Suprapubic skin (tissue), 4 donors: ENCODE measurements at regions not wholly inside any gene's neighbourhood (a gene's known extent, or its start where the extent isn't known, plus 50 kb on each side); places are given as distances from the start of the nearest gene placed in this dataset.

Experiments
- DNase-seq, 2 donors: peaks; one replicate each; pipeline ENCODE4 v3.0.0-alpha.2; 2019; ENCODE audit warnings: low spot score in 2 of 2
- H3K27ac ChIP-seq: fragments of 200-600 bp; sonication (generic); one replicate; pipeline ENCODE4 v1.5.1; 2019
- H3K27me3 ChIP-seq: fragments of 200-600 bp; sonication (generic); one replicate; pipeline ENCODE4 v1.5.1; 2019
- H3K36me3 ChIP-seq: fragments of 200-600 bp; sonication (generic); one replicate; pipeline ENCODE4 v1.5.1; 2019
- H3K4me1 ChIP-seq: fragments of 200-600 bp; sonication (generic); one replicate; pipeline ENCODE4 v1.5.1; 2019
- H3K4me3 ChIP-seq: fragments of 200-600 bp; sonication (generic); one replicate; pipeline ENCODE4 v1.5.1; 2019; ENCODE audit warnings: mild to moderate bottlenecking
- H3K9me3 ChIP-seq: fragments of 200-600 bp; sonication (generic); one replicate; pipeline ENCODE4 v1.5.1; 2019
- EP300 ChIP-seq: sonication (generic); formaldehyde crosslinking; IDR thresholded peaks from one replicate; pipeline ENCODE4 v1.6.1; 2017; ENCODE audit warnings: antibody characterized with exemption
- POLR2A ChIP-seq, 2 donors: fragments of 450-650 bp; IDR thresholded peaks; one replicate each; pipeline ENCODE4 v1.6.1; 2017; ENCODE audit warnings: antibody characterized with exemption in 2 of 2, mild to moderate bottlenecking in 2 of 2, moderate library complexity in 2 of 2
- POLR2AphosphoS5 ChIP-seq, 3 donors: sonication (generic); formaldehyde crosslinking; IDR thresholded peaks; one replicate each; pipeline ENCODE4 v1.6.1; 2017; ENCODE audit warnings: antibody characterized with exemption in 3 of 3
- WGBS: methylation state at CpG from one replicate; pipeline ENCODE4 v1.1.5; 2018; 5-methylcytosine and 5-hydroxymethylcytosine counted together
- TF ChIP-seq, protein P1 (sequence below), 2 donors: fragments of 200-600 bp in 1 of 2; fragments of 450-650 bp in 1 of 2; sonication (generic) in 1 of 2; IDR thresholded peaks; one replicate each; pipeline ENCODE4 v1.5.1; 2016 to 2019; ENCODE audit warnings: antibody characterized with exemption in 2 of 2, mild to moderate bottlenecking in 1 of 2, moderate library complexity in 1 of 2

- H3K4me3 ChIP-seq = no peak overlapping the region
- no peaks in the 10 kb centered on the region for H3K36me3 ChIP-seq
- H3K27me3 ChIP-seq = no peaks in the 10 kb centered on the region
- 72% methylated on average over 5 of the region's 5 CpGs for WGBS
- H3K9me3 ChIP-seq = no peaks in the 10 kb centered on the region
- no peaks in the 10 kb centered on the region for H3K4me1 ChIP-seq
- DNase-seq = no peak
- no peak for TF ChIP-seq POLR2A (IDR thresholded peaks at IDR 0.05)
- no peak overlapping the region for H3K27ac ChIP-seq
These were observed 455.4 kb upstream of the CNTN5 start for GRCh38 chr11:98565311-98565710.

- no peak for DNase-seq
- H3K4me3 ChIP-seq = no peak overlapping the region
- TF ChIP-seq, protein P1, sequence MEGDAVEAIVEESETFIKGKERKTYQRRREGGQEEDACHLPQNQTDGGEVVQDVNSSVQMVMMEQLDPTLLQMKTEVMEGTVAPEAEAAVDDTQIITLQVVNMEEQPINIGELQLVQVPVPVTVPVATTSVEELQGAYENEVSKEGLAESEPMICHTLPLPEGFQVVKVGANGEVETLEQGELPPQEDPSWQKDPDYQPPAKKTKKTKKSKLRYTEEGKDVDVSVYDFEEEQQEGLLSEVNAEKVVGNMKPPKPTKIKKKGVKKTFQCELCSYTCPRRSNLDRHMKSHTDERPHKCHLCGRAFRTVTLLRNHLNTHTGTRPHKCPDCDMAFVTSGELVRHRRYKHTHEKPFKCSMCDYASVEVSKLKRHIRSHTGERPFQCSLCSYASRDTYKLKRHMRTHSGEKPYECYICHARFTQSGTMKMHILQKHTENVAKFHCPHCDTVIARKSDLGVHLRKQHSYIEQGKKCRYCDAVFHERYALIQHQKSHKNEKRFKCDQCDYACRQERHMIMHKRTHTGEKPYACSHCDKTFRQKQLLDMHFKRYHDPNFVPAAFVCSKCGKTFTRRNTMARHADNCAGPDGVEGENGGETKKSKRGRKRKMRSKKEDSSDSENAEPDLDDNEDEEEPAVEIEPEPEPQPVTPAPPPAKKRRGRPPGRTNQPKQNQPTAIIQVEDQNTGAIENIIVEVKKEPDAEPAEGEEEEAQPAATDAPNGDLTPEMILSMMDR (IDR thresholded peaks at IDR 0.05) = no peak
- no peaks in the 10 kb centered on the region for H3K9me3 ChIP-seq
- H3K27ac ChIP-seq = no peak overlapping the region
- no peaks in the 10 kb centered on the region for H3K4me1 ChIP-seq
- 89% methylated on average over 25 of the region's 25 CpGs for WGBS
- no peaks in the 10 kb centered on the region for H3K36me3 ChIP-seq
- H3K27me3 ChIP-seq = no peaks in the 10 kb centered on the region
These were observed 453.8 kb upstream of the CNTN5 start for GRCh38 chr11:98566978-98567377.

GRCh38 chr11:98568013-98568412 lies 452.7 kb upstream of the CNTN5 start:
- Histone ChIP-seq H3K4me1 (no peaks in the 10 kb centered on the region), H3K4me3 (no peak overlapping the region), H3K9me3 (no peaks in the 10 kb centered on the region), H3K27ac (no peak overlapping the region), H3K27me3 (no peaks in the 10 kb centered on the region), H3K36me3 (no peaks in the 10 kb centered on the region)
- WGBS = 14% methylated on average over 2 of the region's 2 CpGs
- no peak for DNase-seq
- TF ChIP-seq EP300 = no peak
- no peak for TF ChIP-seq POLR2AphosphoS5 (IDR thresholded peaks at IDR 0.05)
- no peak for TF ChIP-seq POLR2A (IDR thresholded peaks at IDR 0.05)
- TF ChIP-seq, protein P1 (IDR thresholded peaks at IDR 0.05) = no peak

GRCh38 chr11:98572941-98573340 lies 447.8 kb upstream of the CNTN5 start:
- H3K9me3 ChIP-seq = no peaks in the 10 kb centered on the region
- H3K27ac ChIP-seq = no peak overlapping the region
- no peaks in the 10 kb centered on the region for H3K36me3 ChIP-seq
- no peak for DNase-seq
- H3K4me1 ChIP-seq = no peaks in the 10 kb centered on the region
- no peak for TF ChIP-seq POLR2AphosphoS5 (IDR thresholded peaks at IDR 0.05)
- TF ChIP-seq EP300 = no peak
- TF ChIP-seq POLR2A (IDR thresholded peaks at IDR 0.05) = no peak
- TF ChIP-seq, protein P1 (IDR thresholded peaks at IDR 0.05) = no peak
- WGBS = 26% methylated on average over 1 of the region's 1 CpG
- no peak overlapping the region for H3K4me3 ChIP-seq
- H3K27me3 ChIP-seq = no peaks in the 10 kb centered on the region

GRCh38 chr11:98587884-98588283 lies 432.9 kb upstream of the CNTN5 start:
- no peak for DNase-seq
- Histone ChIP-seq H3K9me3 (no peaks in the 10 kb centered on the region), H3K4me1 (no peaks in the 10 kb centered on the region), H3K4me3 (no peak overlapping the region), H3K27ac (no peak overlapping the region), H3K36me3 (no peaks in the 10 kb centered on the region), H3K27me3 (no peaks in the 10 kb centered on the region)
- TF ChIP-seq EP300 (no peak), POLR2AphosphoS5 (IDR thresholded peaks at IDR 0.05) (no peak), POLR2A (IDR thresholded peaks at IDR 0.05) (no peak)
- TF ChIP-seq, protein P1 (IDR thresholded peaks at IDR 0.05) = no peak

- TF ChIP-seq POLR2AphosphoS5 (IDR thresholded peaks at IDR 0.05) (no peak), EP300 (no peak), POLR2A (IDR thresholded peaks at IDR 0.05) (no peak)
- TF ChIP-seq, protein P1 (IDR thresholded peaks at IDR 0.05) = no peak
- H3K27me3 ChIP-seq = no peaks in the 10 kb centered on the region
- DNase-seq = no peak
- H3K36me3 ChIP-seq = no peaks in the 10 kb centered on the region
- no peak overlapping the region for H3K27ac ChIP-seq
- H3K4me1 ChIP-seq = no peaks in the 10 kb centered on the region
- WGBS = 64% methylated on average over 5 of the region's 5 CpGs
- H3K9me3 ChIP-seq = no peaks in the 10 kb centered on the region
- no peak overlapping the region for H3K4me3 ChIP-seq
These were observed 430.8 kb upstream of the CNTN5 start for GRCh38 chr11:98589967-98590366.
